ENCODE measurements at regions not wholly inside any gene's neighbourhood (a gene's known extent, or its start where the extent isn't known, plus 50 kb on each side); places are given as distances from the start of the nearest gene placed in this dataset.

- Histone ChIP-seq H4K91ac (ENCODE audit: low read depth, low read length, poor library complexity) (no peak overlapping the region), H3K4me2 (ENCODE audit: insufficient read depth, low read length, poor library complexity, severe bottlenecking) (no peak overlapping the region), H3K36me3 (replicated peaks in 1 of 2; ENCODE audit: control insufficient read depth in 2 of 2, insufficient read depth in 2 of 2, low read length in 2 of 2) (no peaks in the 10 kb centered on the region), H2BK5ac (ENCODE audit: low read length) (no peak overlapping the region), H3K4ac (ENCODE audit: low read length) (no peak overlapping the region), H2AK5ac (ENCODE audit: low read depth, low read length) (no peak overlapping the region), H4K8ac (ENCODE audit: low read depth, low read length) (no peak overlapping the region), H3K18ac (ENCODE audit: low read length) (no peak overlapping the region), H3K14ac (ENCODE audit: low read length) (no peak overlapping the region), H3K79me1 (ENCODE audit: low read depth, low read length) (no peaks in the 10 kb centered on the region), H3K27ac (replicated peaks; ENCODE audit: low read length) (no peak overlapping the region), H3K4me3 (ENCODE audit: low read length in 2 of 2) (no peak overlapping the region), H3K4me1 (ENCODE audit: control insufficient read depth in 2 of 2, insufficient read depth in 1 of 2, low read depth in 1 of 2, low read length in 2 of 2) (peaks cover 0 to 9% of the 10 kb centered on the region in 2 donors), H3K23ac (ENCODE audit: low read depth, low read length, poor library complexity) (no peak overlapping the region), H3K9ac (ENCODE audit: low read depth, low read length, poor library complexity) (no peak overlapping the region), H2BK15ac (ENCODE audit: low read length) (no peak overlapping the region), H2BK120ac (ENCODE audit: low read depth, low read length) (no peak overlapping the region), H2AFZ (ENCODE audit: low read length) (no peak overlapping the region), H3K9me3 (replicated peaks in 1 of 2; ENCODE audit: control insufficient read depth in 2 of 2, insufficient read depth in 1 of 2, low read depth in 1 of 2, low read length in 2 of 2) (no peaks in the 10 kb centered on the region), H3K27me3 (ENCODE audit: control insufficient read depth in 3 of 3, insufficient read depth in 3 of 3, low read depth in 1 of 3, low read length in 3 of 3) (no peaks in the 10 kb centered on the region), H2BK12ac (ENCODE audit: low read length) (no peak overlapping the region)
- no peak for DNase-seq (ENCODE audit: low spot score)
- no CpG with 5 or more reads among the region's 1 CpG for WGBS, 2 donors (ENCODE audit: extremely low coverage in 2 of 2, insufficient read length in 2 of 2, insufficient replicate concordance in 1 of 2)
Observed at GRCh38 chr1:88274431-88274830, 409.6 kb upstream of the PKN2 start.

GRCh38 chr1:88275259-88275862 is 408.7 kb upstream of the PKN2 start:
- no peak overlapping the region for H3K14ac ChIP-seq (ENCODE audit: low read length)
- no peak overlapping the region for H2AK5ac ChIP-seq (ENCODE audit: low read depth, low read length)
- WGBS, 2 donors (ENCODE audit: extremely low coverage in 2 of 2, insufficient read length in 2 of 2, insufficient replicate concordance in 1 of 2) = no CpG with 5 or more reads among the region's 3 CpGs

GRCh38 chr1:88276163-88276562 is 407.9 kb upstream of the PKN2 start:
- H3K23ac ChIP-seq (ENCODE audit: low read depth, low read length, poor library complexity) = no peak overlapping the region
- no peaks in the 10 kb centered on the region for H3K9me3 ChIP-seq (replicated peaks in 1 of 2; ENCODE audit: control insufficient read depth in 2 of 2, insufficient read depth in 1 of 2, low read depth in 1 of 2, low read length in 2 of 2)
- H3K27me3 ChIP-seq (ENCODE audit: control insufficient read depth in 3 of 3, insufficient read depth in 3 of 3, low read depth in 1 of 3, low read length in 3 of 3) = no peaks in the 10 kb centered on the region
- H3K9ac ChIP-seq (ENCODE audit: low read depth, low read length, poor library complexity) = no peak overlapping the region
- no peak for DNase-seq (ENCODE audit: low spot score)
- H3K4ac ChIP-seq (ENCODE audit: low read length) = no peak overlapping the region
- no peak overlapping the region for H2BK120ac ChIP-seq (ENCODE audit: low read depth, low read length)
- H3K79me1 ChIP-seq (ENCODE audit: low read depth, low read length) = no peaks in the 10 kb centered on the region
- no peak overlapping the region for H2BK15ac ChIP-seq (ENCODE audit: low read length)
- H3K14ac ChIP-seq (ENCODE audit: low read length) = no peak overlapping the region
- no peak overlapping the region for H2BK5ac ChIP-seq (ENCODE audit: low read length)
- no peak overlapping the region for H4K8ac ChIP-seq (ENCODE audit: low read depth, low read length)
- no peak overlapping the region for H2AK5ac ChIP-seq (ENCODE audit: low read depth, low read length)
- no peak overlapping the region for H3K27ac ChIP-seq (replicated peaks; ENCODE audit: low read length)
- no peak overlapping the region for H2BK12ac ChIP-seq (ENCODE audit: low read length)
- no peak overlapping the region for H4K91ac ChIP-seq (ENCODE audit: low read depth, low read length, poor library complexity)
- H3K4me2 ChIP-seq (ENCODE audit: insufficient read depth, low read length, poor library complexity, severe bottlenecking) = no peak overlapping the region
- no peaks in the 10 kb centered on the region for H3K36me3 ChIP-seq (replicated peaks in 1 of 2; ENCODE audit: control insufficient read depth in 2 of 2, insufficient read depth in 2 of 2, low read length in 2 of 2)
- H2AFZ ChIP-seq (ENCODE audit: low read length) = no peak overlapping the region
- no CpG with 5 or more reads among the region's 4 CpGs for WGBS, 2 donors (ENCODE audit: extremely low coverage in 2 of 2, insufficient read length in 2 of 2, insufficient replicate concordance in 1 of 2)
- no peak overlapping the region for H3K4me3 ChIP-seq (ENCODE audit: low read length in 2 of 2)
- no peak overlapping the region for H3K18ac ChIP-seq (ENCODE audit: low read length)
- H3K4me1 ChIP-seq (ENCODE audit: control insufficient read depth in 2 of 2, insufficient read depth in 1 of 2, low read depth in 1 of 2, low read length in 2 of 2) = peaks cover 0 to 9% of the 10 kb centered on the region in 2 donors

More at GRCh38 chr1:88275259-88275862, 408.7 kb upstream of the PKN2 start:
- Histone ChIP-seq H3K4me2 (ENCODE audit: insufficient read depth, low read length, poor library complexity, severe bottlenecking) (no peak overlapping the region), H3K36me3 (replicated peaks in 1 of 2; ENCODE audit: control insufficient read depth in 2 of 2, insufficient read depth in 2 of 2, low read length in 2 of 2) (no peaks in the 10 kb centered on the region), H3K18ac (ENCODE audit: low read length) (no peak overlapping the region), H2AFZ (ENCODE audit: low read length) (no peak overlapping the region), H4K91ac (ENCODE audit: low read depth, low read length, poor library complexity) (no peak overlapping the region), H3K27me3 (ENCODE audit: control insufficient read depth in 3 of 3, insufficient read depth in 3 of 3, low read depth in 1 of 3, low read length in 3 of 3) (no peaks in the 10 kb centered on the region), H2BK120ac (ENCODE audit: low read depth, low read length) (no peak overlapping the region), H3K23ac (ENCODE audit: low read depth, low read length, poor library complexity) (no peak overlapping the region), H3K4me3 (ENCODE audit: low read length in 2 of 2) (no peak overlapping the region), H3K9me3 (replicated peaks in 1 of 2; ENCODE audit: control insufficient read depth in 2 of 2, insufficient read depth in 1 of 2, low read depth in 1 of 2, low read length in 2 of 2) (no peaks in the 10 kb centered on the region), H3K4me1 (ENCODE audit: control insufficient read depth in 2 of 2, insufficient read depth in 1 of 2, low read depth in 1 of 2, low read length in 2 of 2) (peaks cover 0 to 9% of the 10 kb centered on the region in 2 donors), H3K4ac (ENCODE audit: low read length) (no peak overlapping the region), H3K79me1 (ENCODE audit: low read depth, low read length) (no peaks in the 10 kb centered on the region), H2BK5ac (ENCODE audit: low read length) (no peak overlapping the region), H3K9ac (ENCODE audit: low read depth, low read length, poor library complexity) (no peak overlapping the region), H2BK15ac (ENCODE audit: low read length) (no peak overlapping the region), H2BK12ac (ENCODE audit: low read length) (no peak overlapping the region), H4K8ac (ENCODE audit: low read depth, low read length) (no peak overlapping the region), H3K27ac (replicated peaks; ENCODE audit: low read length) (no peak overlapping the region)
- no peak for DNase-seq (ENCODE audit: low spot score)

- no peak overlapping the region for H2BK15ac ChIP-seq (ENCODE audit: low read length)
- no CpG with 5 or more reads among the region's 2 CpGs for WGBS, 2 donors (ENCODE audit: extremely low coverage in 2 of 2, insufficient read length in 2 of 2, insufficient replicate concordance in 1 of 2)
- H3K18ac ChIP-seq (ENCODE audit: low read length) = no peak overlapping the region
- no peaks in the 10 kb centered on the region for H3K79me1 ChIP-seq (ENCODE audit: low read depth, low read length)
- H2AFZ ChIP-seq (ENCODE audit: low read length) = no peak overlapping the region
- H2BK5ac ChIP-seq (ENCODE audit: low read length) = no peak overlapping the region
- no peak overlapping the region for H3K4ac ChIP-seq (ENCODE audit: low read length)
- no peak overlapping the region for H3K4me3 ChIP-seq (ENCODE audit: low read length in 2 of 2)
- no peak overlapping the region for H4K8ac ChIP-seq (ENCODE audit: low read depth, low read length)
- H3K27me3 ChIP-seq (ENCODE audit: control insufficient read depth in 3 of 3, insufficient read depth in 3 of 3, low read depth in 1 of 3, low read length in 3 of 3) = no peaks in the 10 kb centered on the region
- no peak overlapping the region for H2BK120ac ChIP-seq (ENCODE audit: low read depth, low read length)
- H2AK5ac ChIP-seq (ENCODE audit: low read depth, low read length) = no peak overlapping the region
- DNase-seq (ENCODE audit: low spot score) = no peak
- H4K91ac ChIP-seq (ENCODE audit: low read depth, low read length, poor library complexity) = no peak overlapping the region
- H3K9ac ChIP-seq (ENCODE audit: low read depth, low read length, poor library complexity) = no peak overlapping the region
- no peak overlapping the region for H3K27ac ChIP-seq (replicated peaks; ENCODE audit: low read length)
- H3K36me3 ChIP-seq (replicated peaks in 1 of 2; ENCODE audit: control insufficient read depth in 2 of 2, insufficient read depth in 2 of 2, low read length in 2 of 2) = no peaks in the 10 kb centered on the region
- no peak overlapping the region for H2BK12ac ChIP-seq (ENCODE audit: low read length)
- H3K4me2 ChIP-seq (ENCODE audit: insufficient read depth, low read length, poor library complexity, severe bottlenecking) = no peak overlapping the region
- no peaks in the 10 kb centered on the region for H3K4me1 ChIP-seq (ENCODE audit: control insufficient read depth in 2 of 2, insufficient read depth in 1 of 2, low read depth in 1 of 2, low read length in 2 of 2)
- H3K14ac ChIP-seq (ENCODE audit: low read length) = no peak overlapping the region
- H3K23ac ChIP-seq (ENCODE audit: low read depth, low read length, poor library complexity) = no peak overlapping the region
- H3K9me3 ChIP-seq (replicated peaks in 1 of 2; ENCODE audit: control insufficient read depth in 2 of 2, insufficient read depth in 1 of 2, low read depth in 1 of 2, low read length in 2 of 2) = no peaks in the 10 kb centered on the region
Observed at GRCh38 chr1:88284066-88284465, 400.0 kb upstream of the PKN2 start.
